ENCODE measurements at regions not wholly inside any gene's neighbourhood (a gene's known extent, or its start where the extent isn't known, plus 50 kb on each side); places are given as distances from the start of the nearest gene placed in this dataset.
"Not testable (repeated sequence)": the region's sequence is repeated elsewhere in the genome, so short reads cannot be mapped to it uniquely, and the experiment has no call there.

DNA sequence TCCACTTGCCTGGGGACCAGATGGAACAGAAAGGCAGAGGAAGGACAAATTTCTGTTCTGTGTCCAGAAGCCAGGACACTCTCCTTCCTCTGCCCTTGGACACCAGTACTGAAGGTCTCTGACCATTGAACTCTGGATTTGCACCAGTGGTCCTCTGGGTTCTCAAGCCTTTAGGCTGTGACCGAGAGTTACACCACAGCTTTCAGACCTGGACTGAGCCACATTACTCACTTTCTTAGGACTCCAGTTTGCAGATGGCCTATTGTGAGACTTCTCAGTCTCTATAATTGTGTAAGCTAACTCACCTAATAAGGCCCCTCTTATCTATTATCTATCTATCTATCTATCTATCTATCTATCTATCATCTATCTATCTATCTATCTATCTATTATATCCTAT, 295.3 kb upstream of the GALNTL6 start:
- H3K27ac ChIP-seq, result no peak overlapping the region
- no peaks in the 10 kb centered on the region for H3K79me2 ChIP-seq
- H3K36me3 ChIP-seq (ENCODE audit: control insufficient read depth, insufficient read depth, low read length), result no peaks in the 10 kb centered on the region
- H3K9ac ChIP-seq, result no peak overlapping the region
- H2AFZ ChIP-seq, result no peak overlapping the region
- H3K9me3 ChIP-seq (ENCODE audit: control insufficient read depth, low read length), result no peaks in the 10 kb centered on the region
- no peaks in the 10 kb centered on the region for H3K27me3 ChIP-seq (ENCODE audit: control insufficient read depth, insufficient read depth, low read length)
- no peaks in the 10 kb centered on the region for H3K4me1 ChIP-seq
- TF ChIP-seq, protein P1, sequence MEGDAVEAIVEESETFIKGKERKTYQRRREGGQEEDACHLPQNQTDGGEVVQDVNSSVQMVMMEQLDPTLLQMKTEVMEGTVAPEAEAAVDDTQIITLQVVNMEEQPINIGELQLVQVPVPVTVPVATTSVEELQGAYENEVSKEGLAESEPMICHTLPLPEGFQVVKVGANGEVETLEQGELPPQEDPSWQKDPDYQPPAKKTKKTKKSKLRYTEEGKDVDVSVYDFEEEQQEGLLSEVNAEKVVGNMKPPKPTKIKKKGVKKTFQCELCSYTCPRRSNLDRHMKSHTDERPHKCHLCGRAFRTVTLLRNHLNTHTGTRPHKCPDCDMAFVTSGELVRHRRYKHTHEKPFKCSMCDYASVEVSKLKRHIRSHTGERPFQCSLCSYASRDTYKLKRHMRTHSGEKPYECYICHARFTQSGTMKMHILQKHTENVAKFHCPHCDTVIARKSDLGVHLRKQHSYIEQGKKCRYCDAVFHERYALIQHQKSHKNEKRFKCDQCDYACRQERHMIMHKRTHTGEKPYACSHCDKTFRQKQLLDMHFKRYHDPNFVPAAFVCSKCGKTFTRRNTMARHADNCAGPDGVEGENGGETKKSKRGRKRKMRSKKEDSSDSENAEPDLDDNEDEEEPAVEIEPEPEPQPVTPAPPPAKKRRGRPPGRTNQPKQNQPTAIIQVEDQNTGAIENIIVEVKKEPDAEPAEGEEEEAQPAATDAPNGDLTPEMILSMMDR (IDR thresholded peaks at IDR 0.05), result no peak
- no peak overlapping the region for H3K4me2 ChIP-seq (ENCODE audit: low read length)
- H3K4me3 ChIP-seq (ENCODE audit: low read depth, low read length), result no peak overlapping the region

DNA sequence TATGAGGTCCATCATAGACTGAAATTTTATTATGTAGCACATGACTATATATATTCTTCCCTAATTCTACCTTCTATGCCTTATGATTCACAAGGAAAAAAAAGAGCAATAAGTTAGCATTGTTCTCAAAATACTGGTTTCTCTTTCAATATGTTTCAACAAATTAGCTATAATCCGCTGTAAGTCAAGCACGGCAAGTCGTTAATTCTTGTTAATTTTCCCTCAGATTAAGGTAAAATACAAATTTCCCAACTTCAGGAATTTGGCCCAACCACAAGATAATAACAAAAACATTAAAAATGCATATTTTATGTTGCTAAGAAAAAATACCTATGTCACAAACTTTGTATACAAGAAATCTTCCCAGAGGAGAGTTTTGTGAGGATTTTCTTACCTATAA, 296.5 kb upstream of the GALNTL6 start:
- no peak overlapping the region for H3K4me2 ChIP-seq (ENCODE audit: low read length)
- no peak overlapping the region for H2AFZ ChIP-seq
- no peaks in the 10 kb centered on the region for H3K27me3 ChIP-seq (ENCODE audit: control insufficient read depth, insufficient read depth, low read length)
- no peak overlapping the region for H3K27ac ChIP-seq
- H3K36me3 ChIP-seq (ENCODE audit: control insufficient read depth, insufficient read depth, low read length), result no peaks in the 10 kb centered on the region
- TF ChIP-seq, protein P1 (IDR thresholded peaks at IDR 0.05), result no peak
- H3K9me3 ChIP-seq (ENCODE audit: control insufficient read depth, low read length), result no peaks in the 10 kb centered on the region
- no peaks in the 10 kb centered on the region for H3K79me2 ChIP-seq
- no peak overlapping the region for H3K4me3 ChIP-seq (ENCODE audit: low read depth, low read length)
- H3K4me1 ChIP-seq, result no peaks in the 10 kb centered on the region
- no peak overlapping the region for H3K9ac ChIP-seq

DNA sequence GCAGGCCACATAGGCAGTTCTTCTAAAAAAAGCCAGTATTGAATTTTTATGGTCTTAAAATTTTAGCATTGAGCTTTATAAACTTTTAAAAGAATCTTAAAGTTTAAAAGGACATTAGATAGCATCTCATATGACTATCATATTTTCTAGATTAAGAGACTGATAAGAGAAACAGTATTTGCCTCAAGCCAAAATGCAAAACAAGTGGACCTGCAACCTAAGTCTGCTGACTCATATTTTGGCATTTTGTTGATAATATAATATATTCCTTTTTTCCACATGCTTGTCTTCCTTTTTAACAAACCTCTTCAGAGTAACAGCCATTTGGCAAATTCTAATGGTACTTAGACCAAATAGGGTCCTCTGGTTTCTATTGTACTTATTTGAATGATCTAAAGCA, 328.5 kb upstream of the GALNTL6 start:
- TF ChIP-seq, protein P1 (IDR thresholded peaks at IDR 0.05), result no peak

DNA sequence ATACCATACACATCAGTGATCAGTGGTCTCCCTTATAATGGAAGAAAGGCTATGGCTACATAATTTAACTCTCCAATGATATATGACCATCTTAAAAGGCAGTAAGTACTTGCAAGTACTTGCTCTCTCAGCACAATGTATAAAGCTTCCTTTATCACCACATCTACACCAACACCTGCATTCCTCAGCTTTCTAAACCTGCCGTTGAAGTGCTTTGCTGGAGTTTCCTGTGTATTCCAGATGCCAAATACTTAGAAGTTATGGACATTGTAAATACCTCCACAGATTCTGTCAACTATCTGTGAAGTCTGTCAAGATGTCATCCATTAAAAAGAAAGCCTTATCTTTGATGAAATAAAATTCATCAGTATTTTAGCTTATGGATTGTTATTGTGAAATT, 335.0 kb upstream of the GALNTL6 start:
- TF ChIP-seq, protein P1 (IDR thresholded peaks at IDR 0.05), result no peak

More for the DNA sequence above, 328.5 kb upstream of the GALNTL6 start:
- Histone ChIP-seq H3K4me1 (no peaks in the 10 kb centered on the region), H3K4me3 (ENCODE audit: low read depth, low read length) (no peak overlapping the region), H3K27me3 (ENCODE audit: control insufficient read depth, insufficient read depth, low read length) (no peaks in the 10 kb centered on the region), H3K9ac (no peak overlapping the region), H3K36me3 (ENCODE audit: control insufficient read depth, insufficient read depth, low read length) (no peaks in the 10 kb centered on the region), H3K9me3 (ENCODE audit: control insufficient read depth, low read length) (no peaks in the 10 kb centered on the region), H3K4me2 (ENCODE audit: low read length) (no peak overlapping the region), H3K79me2 (no peaks in the 10 kb centered on the region), H2AFZ (no peak overlapping the region), H3K27ac (no peak overlapping the region)

DNA sequence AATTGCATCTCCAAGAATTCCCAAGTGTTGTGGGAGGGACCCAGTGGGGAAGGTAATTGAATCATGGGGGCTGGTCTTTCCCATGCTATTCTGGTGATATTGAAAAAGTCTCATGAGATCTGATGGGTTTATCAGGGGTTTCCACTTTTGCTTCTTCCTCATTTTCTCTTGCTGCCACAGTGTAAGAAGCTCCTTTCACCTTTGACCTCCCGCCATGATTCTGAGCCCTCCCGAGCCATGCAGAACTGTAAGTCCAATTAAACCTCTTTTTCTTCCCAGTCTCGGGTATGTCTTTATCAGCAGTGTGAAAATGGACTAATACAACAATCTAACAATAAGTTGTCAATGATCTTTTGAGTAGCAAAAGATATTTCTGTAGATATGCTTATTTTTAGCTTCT, 338.1 kb upstream of the GALNTL6 start:
- not testable (repeated sequence) for H3K79me2 ChIP-seq; H3K36me3 ChIP-seq (ENCODE audit: control insufficient read depth, insufficient read depth, low read length); H2AFZ ChIP-seq; H3K4me2 ChIP-seq (ENCODE audit: low read length); H3K4me1 ChIP-seq; H3K4me3 ChIP-seq (ENCODE audit: low read depth, low read length); H3K9me3 ChIP-seq (ENCODE audit: control insufficient read depth, low read length); H3K9ac ChIP-seq; H3K27ac ChIP-seq; H3K27me3 ChIP-seq (ENCODE audit: control insufficient read depth, insufficient read depth, low read length)

More for the DNA sequence above, 335.0 kb upstream of the GALNTL6 start:
- H3K36me3 ChIP-seq (ENCODE audit: control insufficient read depth, insufficient read depth, low read length), result no peaks in the 10 kb centered on the region
- H3K27ac ChIP-seq, result no peak overlapping the region
- no peaks in the 10 kb centered on the region for H3K4me1 ChIP-seq
- H3K79me2 ChIP-seq, result no peaks in the 10 kb centered on the region
- no peak overlapping the region for H2AFZ ChIP-seq
- H3K4me3 ChIP-seq (ENCODE audit: low read depth, low read length), result no peak overlapping the region
- H3K27me3 ChIP-seq (ENCODE audit: control insufficient read depth, insufficient read depth, low read length), result no peaks in the 10 kb centered on the region
- no peak overlapping the region for H3K4me2 ChIP-seq (ENCODE audit: low read length)
- H3K9ac ChIP-seq, result no peak overlapping the region
- H3K9me3 ChIP-seq (ENCODE audit: control insufficient read depth, low read length), result no peaks in the 10 kb centered on the region

All from parathyroid adenoma (tissue), 2 donors.